ENCODE measurements at regions not wholly inside any gene's neighbourhood (a gene's known extent, or its start where the extent isn't known, plus 50 kb on each side); places are given as distances from the start of the nearest gene placed in this dataset.

GRCh38 chr1:87841332-87841731, 512.7 kb downstream of the LMO4 start:
- TF ChIP-seq POLR2A (IDR thresholded peaks at IDR 0.05) (no peak), CTCF (IDR thresholded peaks at IDR 0.05) (no peak)

Data from testis (tissue), 2 donors.